GM19025 (cell line): ENCODE measurements at regions not wholly inside any gene's neighbourhood (a gene's known extent, or its start where the extent isn't known, plus 50 kb on each side); places are given as distances from the start of the nearest gene placed in this dataset.
A peak's percentile ranks its signal among the peaks of the same experiment; 100 is the strongest.

Source experiments
- ATAC-seq: cut with Tn5 transposase; IDR thresholded peaks from one replicate; pipeline ENCODE4 v1.9.1; 2021; ENCODE audit warnings: mild to moderate bottlenecking, low read depth, moderate library complexity; ENCODE audit not compliant: unreplicated experiment

GRCh38 chr3:151990696-151991376 is 117.4 kb downstream of the SUCNR1 start:
- ATAC-seq: no peak

GRCh38 chr3:151992326-151993041 is 119.0 kb downstream of the SUCNR1 start:
- no peak for ATAC-seq

- no peak for ATAC-seq
These were observed 121.6 kb downstream of the SUCNR1 start for GRCh38 chr3:151995091-151995490.

GRCh38 chr3:151998744-151999143 is 125.3 kb downstream of the SUCNR1 start:
- no peak for ATAC-seq

- no peak for ATAC-seq
These were observed 126.5 kb downstream of the SUCNR1 start for GRCh38 chr3:151999936-152000335.

GRCh38 chr3:152011812-152012735 is 138.6 kb downstream of the SUCNR1 start:
- no peak for ATAC-seq

GRCh38 chr3:152019508-152019907 is 146.1 kb downstream of the SUCNR1 start:
- ATAC-seq: no peak

- no peak for ATAC-seq
These were observed 148.6 kb downstream of the SUCNR1 start for GRCh38 chr3:152021951-152022461.

- ATAC-seq: no peak
These were observed 152.7 kb downstream of the SUCNR1 start for GRCh38 chr3:152026033-152026556.

- no peak for ATAC-seq
These were observed 156.9 kb downstream of the SUCNR1 start for GRCh38 chr3:152030320-152030719.

- ATAC-seq: no peak
These were observed 157.9 kb downstream of the SUCNR1 start for GRCh38 chr3:152031321-152031720.

GRCh38 chr3:152037297-152037696 is 163.9 kb downstream of the SUCNR1 start:
- no peak for ATAC-seq

GRCh38 chr3:152037953-152038352 is 164.5 kb downstream of the SUCNR1 start:
- ATAC-seq: no peak

GRCh38 chr3:152038490-152038889 is 165.0 kb downstream of the SUCNR1 start:
- ATAC-seq: no peak

- ATAC-seq: peak; percentile 91
These were observed 166.4 kb downstream of the SUCNR1 start for GRCh38 chr3:152039887-152040286.

GRCh38 chr3:152040319-152040718 is 166.9 kb downstream of the SUCNR1 start:
- ATAC-seq: no peak

- no peak for ATAC-seq
These were observed 170.2 kb downstream of the SUCNR1 start for GRCh38 chr3:152043620-152044019.

- ATAC-seq: no peak
These were observed 172.8 kb downstream of the SUCNR1 start for GRCh38 chr3:152046280-152046679.

GRCh38 chr3:152047465-152047864 is 174.0 kb downstream of the SUCNR1 start:
- ATAC-seq: no peak

GRCh38 chr3:152048831-152049230 is 175.4 kb downstream of the SUCNR1 start:
- ATAC-seq: no peak

- ATAC-seq: no peak
These were observed 177.5 kb downstream of the SUCNR1 start for GRCh38 chr3:152050903-152051302.
